ENCODE measurements at regions not wholly inside any gene's neighbourhood (a gene's known extent, or its start where the extent isn't known, plus 50 kb on each side); places are given as distances from the start of the nearest gene placed in this dataset.

DNA sequence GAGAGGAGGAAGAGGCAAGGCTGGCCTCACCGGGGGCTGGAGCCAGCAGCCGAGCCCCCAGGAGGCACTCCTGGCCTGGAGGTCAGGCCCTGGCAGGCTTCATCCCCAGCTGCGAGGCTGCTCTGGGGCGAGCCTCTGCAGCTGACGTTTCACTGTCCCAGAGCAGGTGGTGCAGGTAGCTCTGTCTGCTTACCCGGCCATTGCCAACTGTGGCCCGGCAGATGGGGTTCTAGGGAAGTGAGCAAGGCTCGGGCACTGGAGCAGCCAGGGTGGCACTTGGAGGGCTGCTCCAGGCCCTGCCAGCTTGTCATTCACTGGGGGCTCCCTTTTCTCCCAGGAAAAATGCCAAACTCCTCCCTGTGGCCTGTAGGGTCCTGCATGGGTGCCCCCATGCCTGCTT is 118.7 kb upstream of the ANO1 start:
- no peak overlapping the region for H3K14ac ChIP-seq (ENCODE audit: insufficient read length)
- no peak overlapping the region for H4K8ac ChIP-seq (ENCODE audit: extremely low read depth, insufficient read depth, low read length)
- no peak overlapping the region for H3K27ac ChIP-seq (ENCODE audit: low read depth, low read length)
- H3K4me2 ChIP-seq (ENCODE audit: insufficient read depth in 1 of 2, low read depth in 2 of 2, low read length in 2 of 2), result no peak overlapping the region
- H3K79me1 ChIP-seq (ENCODE audit: low read depth, low read length), result no peaks in the 10 kb centered on the region
- no peak for TF ChIP-seq ZNF274 (IDR thresholded peaks at IDR 0.05; ENCODE audit: borderline replicate concordance, extremely low read depth, low read length)
- no peak for TF ChIP-seq RNF2 (IDR thresholded peaks at IDR 0.05; ENCODE audit: borderline replicate concordance, low read depth, low read length, missing control alignments, poor library complexity, severe bottlenecking)
- TF ChIP-seq BCL11A (IDR thresholded peaks at IDR 0.05; ENCODE audit: low read depth in 2 of 2, low read length in 2 of 2), result no peak
- TF ChIP-seq CBX8 (IDR thresholded peaks at IDR 0.05; ENCODE audit: borderline replicate concordance, low read depth, low read length), result no peak
- no peak for TF ChIP-seq SP4 (IDR thresholded peaks at IDR 0.05; ENCODE audit: low read length)
- TF ChIP-seq SRF (IDR thresholded peaks at IDR 0.05; ENCODE audit: low read depth, low read length), result no peak
- no peak for TF ChIP-seq SIN3A (conservative IDR thresholded peaks at IDR 0.05 in 1 of 2, IDR thresholded peaks at IDR 0.05 in 1 of 2; ENCODE audit: low read depth in 1 of 2, low read length in 2 of 2)
- TF ChIP-seq TBP (IDR thresholded peaks at IDR 0.05; ENCODE audit: low read depth, low read length), result no peak
- TF ChIP-seq SUZ12 (IDR thresholded peaks at IDR 0.05; ENCODE audit: low read length), result no peak
- no peak for TF ChIP-seq POLR2AphosphoS5 (IDR thresholded peaks at IDR 0.05; ENCODE audit: low read depth, low read length)
- TF ChIP-seq TEAD4 (IDR thresholded peaks at IDR 0.05; ENCODE audit: low read depth, low read length), result no peak
- no peak for TF ChIP-seq TAF7 (optimal IDR thresholded peaks at IDR 0.05; ENCODE audit: borderline replicate concordance, low read depth, low read length)
- H3K56ac ChIP-seq (replicated peaks; ENCODE audit: insufficient read length, low read depth, low read length), result no peak overlapping the region
- H4K91ac ChIP-seq (replicated peaks; ENCODE audit: insufficient read length, low read length), result no peak overlapping the region
- H3K18ac ChIP-seq (ENCODE audit: extremely low read depth, low read length), result no peak overlapping the region
- H2BK5ac ChIP-seq (ENCODE audit: low read depth, low read length), result no peak overlapping the region
- 94% methylated on average over 6 of the region's 8 CpGs; no CpG with 5 or more reads in 1 of the 2 experiments for WGBS, 2 experiments (ENCODE audit: extremely low coverage in 1 of 2, insufficient coverage in 1 of 2, insufficient read length in 1 of 2, insufficient replicate concordance in 2 of 2, low coverage in 1 of 2, low lambda C conversion rate in 2 of 2, missing lambda C conversion rate in 1 of 2)
- H2BK15ac ChIP-seq (ENCODE audit: low read length), result no peak overlapping the region
- H2BK12ac ChIP-seq (ENCODE audit: low read depth, low read length), result no peak overlapping the region
- no peaks in the 10 kb centered on the region; a peak in 3 of 7 replicates for H3K27me3 ChIP-seq (replicated peaks in 1 of 4; ENCODE audit: control insufficient read depth in 3 of 4, extremely low read depth in 1 of 4, insufficient read depth in 3 of 4, low read length in 3 of 4)
- no peaks in the 10 kb centered on the region for H4K20me1 ChIP-seq (replicated peaks in 1 of 2; ENCODE audit: control insufficient read depth in 1 of 2, insufficient read depth in 2 of 2, low read length in 2 of 2)
- peaks cover 0 to 17% (median 5%) of the 10 kb centered on the region in 4 experiments; a peak in 6 of 7 replicates for H3K4me1 ChIP-seq (replicated peaks in 1 of 4; ENCODE audit: control insufficient read depth in 3 of 4, insufficient read depth in 4 of 4, low read length in 3 of 4)
- H3K23ac ChIP-seq (ENCODE audit: insufficient read length), result no peak overlapping the region
- ChIA-PET POLR2A (ENCODE audit: partially characterized antibody) (interaction anchor here (0.9 to 1.4 kb wide), 2 partner anchors 10 to 29 kb away, joined by 3 to 4 read pairs; no protein-coding TSS in a partner anchor), CTCF (ENCODE audit: partially characterized antibody) (interaction anchor here (0.6 to 4.9 kb wide), 11 partner anchors 10 to 220 kb away, joined by 3 to 40 read pairs (median 3); no protein-coding TSS in a partner anchor)
- H4K5ac ChIP-seq (ENCODE audit: insufficient read length, low read depth, low read length), result no peak overlapping the region
- DNase-seq (ENCODE audit: low read depth in 1 of 2, low spot score in 2 of 2) (no peak), FAIRE-seq (no peak)
- no peak overlapping the region for H2AFZ ChIP-seq (ENCODE audit: low read length)
- no peak overlapping the region for H3K4me3 ChIP-seq (ENCODE audit: extremely low read depth in 1 of 4, insufficient read depth in 2 of 4, low read depth in 3 of 4, low read length in 4 of 4)
- H2BK120ac ChIP-seq (replicated peaks; ENCODE audit: low read depth, low read length), result no peak overlapping the region
- H3K23me2 ChIP-seq (ENCODE audit: low read depth, low read length), result no peaks in the 10 kb centered on the region
- no peak overlapping the region for H3K9ac ChIP-seq (replicated peaks in 1 of 4; ENCODE audit: extremely low read depth in 1 of 4, low read depth in 3 of 4, low read length in 3 of 4)
- H3K36me3 ChIP-seq (ENCODE audit: control insufficient read depth in 2 of 4, insufficient read depth in 4 of 4, low read length in 3 of 4), result no peaks in the 10 kb centered on the region
- no peak overlapping the region for H3K4ac ChIP-seq (replicated peaks; ENCODE audit: insufficient read length, low read depth, low read length)
- no peaks in the 10 kb centered on the region for H3K79me2 ChIP-seq (ENCODE audit: control insufficient read depth in 1 of 2, insufficient read depth in 2 of 2, low read length in 2 of 2)
- no peak overlapping the region for H2AK5ac ChIP-seq (ENCODE audit: low read depth, low read length)
- no peak overlapping the region for H2BK20ac ChIP-seq (ENCODE audit: low read length)
- H3K9me3 ChIP-seq (ENCODE audit: insufficient read depth in 2 of 2, low read depth in 1 of 2, low read length in 1 of 2), result peaks cover 0 to 5% of the 10 kb centered on the region in 2 experiments; a peak in 1 of 4 replicates
